HG02588 (cell line): ENCODE measurements at regions not wholly inside any gene's neighbourhood (a gene's known extent, or its start where the extent isn't known, plus 50 kb on each side); places are given as distances from the start of the nearest gene placed in this dataset.

Experiments used
- ATAC-seq: cut with Tn5 transposase; IDR thresholded peaks from one replicate; pipeline ENCODE4 v1.9.1; 2021; ENCODE audit warnings: mild to moderate bottlenecking, moderate library complexity; ENCODE audit not compliant: unreplicated experiment

GRCh38 chr10:118501637-118502440, 93.6 kb downstream of the PRLHR start:
- no peak for ATAC-seq

GRCh38 chr10:118501171-118501570, 94.3 kb downstream of the PRLHR start:
- ATAC-seq: no peak

DNA sequence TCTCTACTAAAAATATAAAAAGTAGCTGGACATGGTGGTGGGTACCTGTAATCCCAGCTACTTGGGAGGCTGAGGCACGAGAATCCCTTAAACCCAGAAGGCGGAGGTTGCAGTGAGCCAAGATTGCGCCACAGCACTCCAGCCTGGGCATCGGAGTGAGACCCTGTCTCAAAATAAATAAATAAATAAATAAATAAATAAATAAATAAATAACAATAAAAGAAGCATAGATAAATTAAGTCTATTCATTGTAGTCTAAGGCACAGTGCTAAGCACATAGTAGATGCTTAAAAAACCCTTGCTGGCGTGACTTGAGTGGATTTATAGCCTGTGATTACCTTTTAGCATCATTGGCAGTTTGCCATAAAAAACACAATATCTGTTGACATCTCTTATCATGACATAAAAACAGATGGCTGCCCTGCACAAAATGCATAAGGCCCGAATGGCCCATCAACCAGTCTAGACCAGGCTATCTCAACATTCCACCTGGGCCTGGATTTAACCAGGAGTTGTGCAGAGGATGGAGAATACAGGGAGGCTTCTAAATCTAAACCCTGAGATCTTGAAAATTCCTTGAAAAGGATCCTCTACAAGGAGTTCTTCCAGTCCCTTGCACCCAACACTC, 94.9 kb downstream of the PRLHR start:
- ATAC-seq: no peak

- no peak for ATAC-seq
Observed at GRCh38 chr10:118499186-118499585, 96.3 kb downstream of the PRLHR start.

DNA sequence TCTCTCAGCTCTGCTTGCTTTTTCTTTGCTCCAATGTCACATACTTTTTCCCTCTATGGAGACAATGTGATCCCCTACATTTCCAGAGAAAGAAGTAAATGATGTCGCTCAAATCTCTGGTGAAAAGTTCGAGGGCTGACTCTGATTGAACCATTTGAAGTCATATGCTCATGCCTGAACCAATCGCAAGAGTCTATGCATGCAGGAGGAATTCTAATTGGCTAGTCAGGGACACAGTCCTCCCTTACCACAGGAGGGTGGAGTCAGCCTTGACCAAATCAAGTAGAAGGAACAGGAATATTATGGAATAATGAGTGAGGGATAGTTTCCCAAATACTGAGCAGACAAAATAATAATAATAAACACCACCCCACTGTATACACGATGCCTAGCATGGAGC, 96.8 kb downstream of the PRLHR start:
- ATAC-seq: no peak

- ATAC-seq: no peak
Observed at GRCh38 chr10:118497227-118497626, 98.2 kb downstream of the PRLHR start.

DNA sequence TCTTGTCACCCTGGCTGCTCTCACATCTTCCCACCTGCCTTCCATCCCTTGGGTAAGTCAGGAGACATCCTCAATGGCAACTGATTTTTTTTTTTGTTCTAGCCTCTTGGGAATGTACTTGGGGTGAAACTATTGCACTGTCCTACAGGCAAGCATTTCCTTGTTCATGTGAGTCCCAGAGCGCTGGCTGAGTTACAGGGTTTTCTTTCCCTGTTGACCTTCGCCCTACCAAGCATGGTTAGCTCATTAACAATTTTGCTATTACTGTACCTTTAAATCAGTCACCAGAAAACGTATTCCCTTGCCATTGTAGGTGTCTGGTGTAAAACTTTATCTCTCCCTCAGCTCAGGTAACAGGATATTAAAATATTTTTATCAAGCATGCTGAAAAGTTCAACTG, 98.9 kb downstream of the PRLHR start:
- no peak for ATAC-seq

GRCh38 chr10:118495499-118495898, 99.9 kb downstream of the PRLHR start:
- no peak for ATAC-seq

GRCh38 chr10:118491055-118491454, 104.4 kb downstream of the PRLHR start:
- ATAC-seq: no peak

DNA sequence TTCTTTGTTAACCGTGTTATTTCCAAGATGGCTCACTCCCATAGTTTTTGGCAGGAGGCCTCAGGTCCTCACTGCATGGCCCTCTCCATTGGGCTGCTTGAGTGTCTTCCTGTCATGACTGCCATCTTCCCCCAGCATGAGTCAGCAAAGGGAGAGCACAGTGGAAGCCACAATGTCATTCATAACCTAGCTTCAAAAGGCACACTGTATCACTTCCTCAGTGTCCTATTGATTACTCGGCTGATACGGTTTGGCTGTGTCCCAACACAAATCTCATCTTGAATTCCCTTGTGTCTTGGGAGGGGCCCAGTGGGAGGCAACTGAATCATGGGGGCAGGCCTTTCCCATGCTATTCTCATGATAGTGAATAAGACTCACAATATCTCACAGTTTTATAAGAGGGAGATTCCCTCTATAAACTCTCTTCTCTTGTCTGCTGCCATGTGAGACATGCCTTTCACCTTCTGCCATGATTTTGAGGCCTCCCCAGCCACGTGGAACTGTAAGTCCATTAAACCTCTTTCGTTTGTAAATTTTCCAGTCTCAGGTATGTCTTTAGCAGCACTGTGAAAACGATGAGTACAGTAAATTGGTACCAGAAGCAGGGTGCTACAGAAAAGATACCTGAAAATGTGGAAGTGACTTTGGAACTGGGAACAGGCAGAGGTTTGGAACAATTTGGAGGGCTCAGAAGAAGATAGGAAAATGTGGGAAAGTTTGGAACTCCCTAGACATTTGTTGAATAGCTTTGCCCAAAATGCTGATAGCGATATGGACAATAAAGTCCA, 106.5 kb downstream of the PRLHR start:
- ATAC-seq: no peak

- ATAC-seq: no peak
Observed at GRCh38 chr10:118485641-118486040, 109.8 kb downstream of the PRLHR start.

- ATAC-seq: no peak
Observed at GRCh38 chr10:118484152-118484871, 111.1 kb downstream of the PRLHR start.

GRCh38 chr10:118483496-118483895, 112.0 kb downstream of the PRLHR start:
- ATAC-seq: no peak

DNA sequence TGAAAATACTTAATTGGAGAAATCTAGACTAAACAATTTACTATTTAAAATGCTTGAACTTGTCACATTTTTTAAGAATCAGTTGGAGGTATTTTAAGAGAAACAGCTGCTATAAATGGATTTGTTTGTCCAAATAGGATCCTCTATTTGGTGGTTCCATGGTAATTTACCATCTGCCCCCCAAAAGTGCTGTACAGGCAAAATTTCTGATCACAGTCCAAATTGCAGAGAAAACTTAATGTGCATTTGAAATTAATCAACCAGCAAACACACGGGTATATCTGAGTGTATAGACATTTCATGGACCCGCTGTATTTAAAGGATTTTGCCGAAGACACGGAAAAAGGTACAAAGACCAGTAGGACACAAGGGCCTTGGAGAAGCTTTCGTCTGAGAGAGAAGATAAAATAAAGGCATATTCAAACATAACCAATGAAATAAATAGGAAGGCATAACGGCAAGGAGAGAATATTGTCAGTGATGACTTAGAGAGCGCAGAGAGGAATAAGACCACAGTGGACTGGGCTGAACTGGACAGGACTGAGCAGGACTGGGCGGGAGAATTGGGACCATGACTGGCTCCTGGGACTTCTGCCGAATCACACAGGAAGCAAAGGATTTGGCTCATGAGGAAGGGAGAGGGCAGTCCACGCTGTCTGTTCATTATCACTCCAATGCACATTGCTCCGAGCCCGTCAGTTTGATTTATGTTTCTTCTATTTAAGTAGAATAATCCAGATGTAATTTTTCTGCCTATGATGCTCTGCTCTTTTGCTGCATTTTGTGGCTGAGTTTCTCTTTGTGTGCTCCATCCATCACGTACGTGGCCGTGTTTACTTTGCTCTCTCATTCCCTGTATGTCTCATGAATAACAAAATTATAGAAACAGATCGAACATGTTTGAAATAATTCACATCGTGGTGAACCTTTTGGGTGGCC, 112.8 kb downstream of the PRLHR start:
- ATAC-seq: no peak

DNA sequence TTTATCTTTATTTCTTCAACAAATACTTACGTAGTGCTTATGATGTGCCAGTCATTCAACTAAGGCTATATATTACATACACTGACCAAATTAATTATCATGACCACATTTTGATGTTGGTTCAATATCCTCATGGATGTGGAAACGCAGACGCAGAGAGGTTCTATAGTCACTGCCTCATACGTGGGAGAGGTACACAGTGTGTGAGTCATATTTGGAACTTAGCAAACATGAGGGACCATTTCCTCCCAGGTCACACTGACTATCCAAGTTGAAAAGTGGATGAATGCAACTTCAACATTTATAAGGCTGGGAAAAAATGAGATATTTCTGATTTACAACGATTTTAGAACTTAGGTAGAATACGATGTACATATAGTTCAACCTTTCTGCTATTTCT, 113.6 kb downstream of the PRLHR start:
- ATAC-seq: no peak

DNA sequence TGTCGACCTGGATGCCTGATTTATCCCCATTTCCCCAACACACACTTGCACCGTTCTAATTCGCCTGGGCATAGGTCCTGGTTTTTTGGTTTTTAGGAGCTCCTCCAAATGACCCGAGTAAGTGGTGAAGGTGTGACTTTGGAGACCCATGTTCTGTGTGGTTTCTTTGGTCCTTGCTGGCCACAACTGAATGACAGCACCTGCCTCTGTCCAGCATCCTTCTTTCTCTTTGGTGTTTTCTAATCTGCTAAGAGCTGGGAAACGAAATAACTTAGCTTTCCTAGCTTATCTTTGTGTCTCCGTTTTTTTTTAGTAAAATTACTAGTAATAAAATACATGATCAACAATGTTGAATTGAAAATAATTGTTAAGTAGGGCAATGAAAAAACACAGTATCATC, 120.2 kb downstream of the PRLHR start:
- ATAC-seq: no peak

GRCh38 chr10:118474111-118474510, 121.3 kb downstream of the PRLHR start:
- ATAC-seq: no peak

- ATAC-seq: no peak
Observed at GRCh38 chr10:118473305-118473960, 122.0 kb downstream of the PRLHR start.
